ENCODE measurements at regions not wholly inside any gene's neighbourhood (a gene's known extent, or its start where the extent isn't known, plus 50 kb on each side); places are given as distances from the start of the nearest gene placed in this dataset.

DNA sequence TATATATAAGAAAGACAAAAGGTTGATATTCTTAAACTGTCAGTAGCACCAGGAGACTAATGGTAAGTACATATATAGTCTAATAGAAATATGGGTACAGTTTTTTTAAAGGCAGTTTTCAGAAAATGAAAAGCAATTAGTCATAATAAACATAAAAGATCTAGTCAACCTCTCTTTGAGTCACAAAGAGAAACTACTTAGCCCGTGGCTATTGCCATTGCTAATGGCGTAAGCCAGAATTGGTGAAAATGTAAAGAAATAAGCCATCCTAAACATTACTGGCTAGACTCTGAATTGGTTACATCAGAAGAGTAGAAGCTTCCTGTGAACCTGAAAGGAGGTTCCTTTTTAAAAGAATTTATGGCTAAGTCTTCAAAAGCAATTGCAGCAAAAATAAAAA is 668.7 kb upstream of the CPEB2 start:
- no peak overlapping the region for H2BK5ac ChIP-seq (ENCODE audit: insufficient read length, low read length)
- no peak overlapping the region for H2BK15ac ChIP-seq (ENCODE audit: low read depth, low read length)
- no peak overlapping the region for H3K4ac ChIP-seq (ENCODE audit: low read depth, low read length)
- TF ChIP-seq, protein P1, sequence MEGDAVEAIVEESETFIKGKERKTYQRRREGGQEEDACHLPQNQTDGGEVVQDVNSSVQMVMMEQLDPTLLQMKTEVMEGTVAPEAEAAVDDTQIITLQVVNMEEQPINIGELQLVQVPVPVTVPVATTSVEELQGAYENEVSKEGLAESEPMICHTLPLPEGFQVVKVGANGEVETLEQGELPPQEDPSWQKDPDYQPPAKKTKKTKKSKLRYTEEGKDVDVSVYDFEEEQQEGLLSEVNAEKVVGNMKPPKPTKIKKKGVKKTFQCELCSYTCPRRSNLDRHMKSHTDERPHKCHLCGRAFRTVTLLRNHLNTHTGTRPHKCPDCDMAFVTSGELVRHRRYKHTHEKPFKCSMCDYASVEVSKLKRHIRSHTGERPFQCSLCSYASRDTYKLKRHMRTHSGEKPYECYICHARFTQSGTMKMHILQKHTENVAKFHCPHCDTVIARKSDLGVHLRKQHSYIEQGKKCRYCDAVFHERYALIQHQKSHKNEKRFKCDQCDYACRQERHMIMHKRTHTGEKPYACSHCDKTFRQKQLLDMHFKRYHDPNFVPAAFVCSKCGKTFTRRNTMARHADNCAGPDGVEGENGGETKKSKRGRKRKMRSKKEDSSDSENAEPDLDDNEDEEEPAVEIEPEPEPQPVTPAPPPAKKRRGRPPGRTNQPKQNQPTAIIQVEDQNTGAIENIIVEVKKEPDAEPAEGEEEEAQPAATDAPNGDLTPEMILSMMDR (conservative IDR thresholded peaks at IDR 0.05), result no peak
- no peak overlapping the region for H3K27ac Mint-ChIP-seq
- H4K20me1 ChIP-seq (ENCODE audit: control insufficient read depth, insufficient read depth, insufficient read length), result no peaks in the 10 kb centered on the region
- H3T11ph ChIP-seq (ENCODE audit: low read length), result no peak overlapping the region
- H3K4me3 Mint-ChIP-seq, result no peak overlapping the region
- H2AK5ac ChIP-seq (ENCODE audit: insufficient read length, low read length), result no peak overlapping the region
- no peak overlapping the region for H3K27ac ChIP-seq (ENCODE audit: insufficient read length, low read depth, low read length)
- H3K9ac ChIP-seq (ENCODE audit: extremely low read depth, insufficient read length, low read length), result no peak overlapping the region
- H4K5ac ChIP-seq (ENCODE audit: insufficient read length, low read depth, low read length), result no peak overlapping the region
- no peak overlapping the region for H3K14ac ChIP-seq (ENCODE audit: insufficient read depth, low read length)
- WGBS (ENCODE audit: extremely low coverage, insufficient read length, low lambda C conversion rate), result no CpG with 5 or more reads among the region's 2 CpGs
- no peak overlapping the region for H3K18ac ChIP-seq (ENCODE audit: insufficient read length, low read depth, low read length)
- H2AFZ ChIP-seq (ENCODE audit: low read length), result no peak overlapping the region
- H3K9me3 Mint-ChIP-seq, result peaks cover 0 to 3% of the 10 kb centered on the region in 2 experiments; a peak in 2 of 5 replicates
- H3K56ac ChIP-seq (ENCODE audit: insufficient read length, low read depth, low read length), result no peak overlapping the region
- H3K27me3 ChIP-seq (ENCODE audit: insufficient read depth, low read length), result no peaks in the 10 kb centered on the region
- no peak overlapping the region for H2BK20ac ChIP-seq (ENCODE audit: low read depth, low read length, poor library complexity, severe bottlenecking)
- no peaks in the 10 kb centered on the region for H3K79me1 ChIP-seq (ENCODE audit: insufficient read depth, low read depth, low read length, poor library complexity, severe bottlenecking)
- no peak overlapping the region for H4K8ac ChIP-seq (replicated peaks; ENCODE audit: insufficient read length, low read depth, low read length)
- H3K9me3 ChIP-seq (ENCODE audit: control insufficient read depth, low read depth, low read length), result no peaks in the 10 kb centered on the region
- H3K4me1 Mint-ChIP-seq, result no peaks in the 10 kb centered on the region
- no peaks in the 10 kb centered on the region for H3K79me2 ChIP-seq (ENCODE audit: insufficient read depth, low read length)
- no peaks in the 10 kb centered on the region for H3K23me2 ChIP-seq (ENCODE audit: insufficient read length, low read depth, low read length, poor library complexity, severe bottlenecking)
- H3K4me2 ChIP-seq (ENCODE audit: insufficient read depth, insufficient read length, low read length), result no peak overlapping the region
- H3K23ac ChIP-seq (ENCODE audit: insufficient read length, low read depth, low read length), result no peak overlapping the region
- H2BK120ac ChIP-seq (ENCODE audit: low read depth, low read length, poor library complexity, severe bottlenecking), result no peak overlapping the region
- no peaks in the 10 kb centered on the region for H3K36me3 Mint-ChIP-seq (ENCODE audit: insufficient read depth in 1 of 3, low read depth in 3 of 3)
- H4K91ac ChIP-seq (ENCODE audit: insufficient read length, low read depth, low read length), result no peak overlapping the region
- H3K4me1 ChIP-seq (ENCODE audit: insufficient read depth, low read length), result no peaks in the 10 kb centered on the region
- H2BK12ac ChIP-seq (ENCODE audit: insufficient read length, low read depth, low read length), result no peak overlapping the region
- H3K27me3 Mint-ChIP-seq (ENCODE audit: low read depth), result no peaks in the 10 kb centered on the region
- no peak for DNase-seq

Data from H9 (cell line).